ENCODE measurements at regions not wholly inside any gene's neighbourhood (a gene's known extent, or its start where the extent isn't known, plus 50 kb on each side); places are given as distances from the start of the nearest gene placed in this dataset.
"Not testable (repeated sequence)": the region's sequence is repeated elsewhere in the genome, so short reads cannot be mapped to it uniquely, and the experiment has no call there.

GRCh38 chrX:54615109-54615508 lies 85.1 kb downstream of the GNL3L start:
- no peak for DNase-seq

DNA sequence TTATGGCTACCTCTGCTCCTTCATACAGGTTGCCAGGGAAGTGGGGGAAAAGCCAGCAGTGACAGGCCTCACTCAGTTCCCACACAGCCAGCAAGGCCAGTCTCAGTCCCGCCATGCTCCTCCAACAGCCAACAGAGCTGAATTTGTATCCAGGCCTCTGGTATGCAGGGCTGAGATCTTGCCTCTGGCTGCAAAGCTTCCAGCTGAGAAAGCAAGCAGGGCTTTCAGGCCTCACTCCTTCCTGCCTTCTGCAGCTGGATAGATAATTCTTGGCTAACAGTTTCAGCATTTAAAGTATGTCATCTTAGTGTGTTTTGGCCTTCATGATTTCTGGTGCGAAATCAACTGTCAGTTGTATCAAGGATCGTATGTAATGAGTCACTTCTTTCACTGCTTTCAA lies 103.6 kb downstream of the GNL3L start:
- DNase-seq, result no peak

- DNase-seq, result no peak
These were observed 109.0 kb downstream of the GNL3L start for GRCh38 chrX:54639018-54639345.

- DNase-seq, result peak; percentile 98
These were observed 109.5 kb downstream of the GNL3L start for GRCh38 chrX:54639346-54640102.

GRCh38 chrX:54640103-54640690 lies 110.2 kb downstream of the GNL3L start:
- DNase-seq, result no peak

DNA sequence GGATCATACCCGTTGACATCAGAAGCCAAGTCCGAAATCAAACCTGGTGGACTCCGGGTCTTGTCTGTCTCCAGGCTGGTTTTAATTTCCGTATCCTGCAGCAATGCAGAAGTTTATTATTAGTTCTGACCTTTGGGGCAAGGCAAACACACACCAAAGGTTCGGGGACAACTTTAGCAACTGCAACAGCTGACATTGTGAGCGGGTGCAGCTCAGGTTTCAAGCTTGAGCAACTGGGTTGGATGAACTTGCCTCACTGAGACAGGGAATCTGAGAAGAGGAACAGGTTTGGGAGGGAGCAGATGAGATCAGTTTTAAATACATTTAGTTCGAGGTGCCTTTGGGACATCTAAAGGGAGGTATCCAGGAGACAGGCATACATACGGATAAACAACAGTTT lies 110.7 kb downstream of the GNL3L start:
- DNase-seq, result no peak

- DNase-seq, result no peak
These were observed 111.5 kb downstream of the GNL3L start for GRCh38 chrX:54641530-54641929.

GRCh38 chrX:54647607-54648006 lies 117.6 kb downstream of the GNL3L start:
- not testable (repeated sequence) for DNase-seq

- no peak for DNase-seq
These were observed 129.5 kb downstream of the GNL3L start for GRCh38 chrX:54659547-54659946.

DNA sequence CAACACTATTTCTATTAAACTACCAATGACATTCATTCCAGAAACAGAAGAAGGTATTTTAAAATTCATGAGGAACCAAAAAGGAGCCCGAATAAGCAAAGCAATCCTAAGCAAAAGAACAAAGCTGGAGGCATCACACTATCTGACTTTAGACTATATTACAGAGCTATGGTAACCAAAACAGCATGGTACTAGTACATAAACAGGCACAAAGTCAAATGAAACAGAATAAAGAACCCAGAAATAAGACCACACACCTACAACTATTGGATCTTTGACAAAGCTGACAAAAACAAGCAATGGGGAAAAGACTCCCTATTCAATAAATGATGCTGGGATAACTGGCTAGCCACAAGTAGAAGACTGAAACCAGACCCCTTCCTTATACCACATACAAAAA lies 122.3 kb downstream of the ITIH6 start:
- DNase-seq, result no peak

GRCh38 chrX:54695231-54695630 lies 102.8 kb downstream of the ITIH6 start:
- no peak for DNase-seq

DNA sequence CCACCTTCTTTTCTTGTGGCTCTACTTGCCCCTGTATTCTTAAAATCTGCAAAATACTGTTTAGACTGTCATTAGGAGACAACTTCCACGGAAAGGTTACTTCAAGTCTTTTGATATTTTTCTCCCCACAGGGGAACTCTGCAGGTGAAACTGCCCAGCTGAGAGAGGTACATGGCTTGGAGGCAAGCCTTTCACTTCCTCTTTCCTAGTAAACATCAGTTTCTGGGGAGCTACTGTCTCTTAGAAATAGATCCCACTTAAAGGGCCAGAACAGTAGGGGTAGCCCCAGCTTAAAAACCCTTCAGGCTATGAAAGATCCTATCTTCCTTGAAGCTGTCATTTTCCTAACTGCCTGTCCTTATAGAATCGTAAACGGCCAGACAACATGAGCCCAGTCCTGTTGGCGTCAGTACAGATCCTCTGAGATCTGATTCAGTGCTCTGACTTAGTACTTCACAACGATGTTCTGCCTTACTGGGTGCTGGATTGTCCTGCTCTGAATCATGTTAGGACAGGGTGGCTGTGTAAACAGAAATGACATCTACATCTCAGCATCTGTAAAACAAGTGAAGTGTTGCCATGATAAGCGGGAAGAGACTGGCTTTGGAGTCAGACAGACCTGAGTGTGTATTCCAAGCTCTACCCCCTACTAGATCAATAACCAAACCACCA lies 102.1 kb downstream of the ITIH6 start:
- DNase-seq, result no peak
